ENCODE measurements at regions not wholly inside any gene's neighbourhood (a gene's known extent, or its start where the extent isn't known, plus 50 kb on each side); places are given as distances from the start of the nearest gene placed in this dataset.

DNA sequence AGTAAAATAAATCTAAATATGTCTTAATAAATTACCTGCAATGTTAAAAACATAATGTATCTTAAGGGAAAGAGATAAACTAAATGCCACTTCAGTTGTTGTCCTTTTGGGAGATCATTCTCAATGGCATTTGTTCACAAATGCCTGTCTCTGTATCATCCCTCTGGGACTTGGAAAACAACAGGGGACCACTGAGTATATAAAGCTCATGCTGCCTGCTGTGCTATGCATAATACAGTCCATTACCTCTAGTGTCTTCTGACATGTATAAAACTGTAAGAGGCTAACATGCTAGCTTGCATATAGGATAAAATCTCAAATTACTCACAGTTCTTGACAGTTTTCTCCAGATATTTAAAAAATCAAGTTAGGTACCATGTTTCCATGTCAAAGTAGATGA, 503.9 kb downstream of the PDHA2 start:
- no peak overlapping the region for H3K27ac ChIP-seq
- no peak for TF ChIP-seq ZFX (IDR thresholded peaks at IDR 0.05)
- TF ChIP-seq, protein P1, sequence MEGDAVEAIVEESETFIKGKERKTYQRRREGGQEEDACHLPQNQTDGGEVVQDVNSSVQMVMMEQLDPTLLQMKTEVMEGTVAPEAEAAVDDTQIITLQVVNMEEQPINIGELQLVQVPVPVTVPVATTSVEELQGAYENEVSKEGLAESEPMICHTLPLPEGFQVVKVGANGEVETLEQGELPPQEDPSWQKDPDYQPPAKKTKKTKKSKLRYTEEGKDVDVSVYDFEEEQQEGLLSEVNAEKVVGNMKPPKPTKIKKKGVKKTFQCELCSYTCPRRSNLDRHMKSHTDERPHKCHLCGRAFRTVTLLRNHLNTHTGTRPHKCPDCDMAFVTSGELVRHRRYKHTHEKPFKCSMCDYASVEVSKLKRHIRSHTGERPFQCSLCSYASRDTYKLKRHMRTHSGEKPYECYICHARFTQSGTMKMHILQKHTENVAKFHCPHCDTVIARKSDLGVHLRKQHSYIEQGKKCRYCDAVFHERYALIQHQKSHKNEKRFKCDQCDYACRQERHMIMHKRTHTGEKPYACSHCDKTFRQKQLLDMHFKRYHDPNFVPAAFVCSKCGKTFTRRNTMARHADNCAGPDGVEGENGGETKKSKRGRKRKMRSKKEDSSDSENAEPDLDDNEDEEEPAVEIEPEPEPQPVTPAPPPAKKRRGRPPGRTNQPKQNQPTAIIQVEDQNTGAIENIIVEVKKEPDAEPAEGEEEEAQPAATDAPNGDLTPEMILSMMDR (conservative IDR thresholded peaks at IDR 0.05) = no peak

DNA sequence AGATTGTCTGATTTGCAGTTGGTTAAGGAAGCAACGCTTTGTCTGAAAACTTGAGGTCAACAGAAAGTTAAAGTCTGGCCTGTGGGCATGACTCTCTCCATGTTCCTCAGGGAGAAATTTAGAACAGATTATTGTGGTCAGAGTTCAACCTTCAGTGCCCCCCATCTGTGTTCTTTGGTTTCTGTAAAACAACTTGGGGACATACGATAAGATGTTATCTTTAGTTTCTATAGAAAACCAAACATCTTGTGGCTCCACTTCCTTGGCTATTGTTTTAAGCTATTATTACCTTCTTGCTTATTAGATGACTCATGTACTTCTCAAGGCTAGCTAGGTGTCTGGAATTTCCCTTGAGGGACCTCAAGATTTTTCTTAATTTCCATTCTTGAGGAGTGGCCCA, 507.7 kb downstream of the PDHA2 start:
- no peak overlapping the region for H3K27ac ChIP-seq
- TF ChIP-seq, protein P1 (conservative IDR thresholded peaks at IDR 0.05) = no peak

DNA sequence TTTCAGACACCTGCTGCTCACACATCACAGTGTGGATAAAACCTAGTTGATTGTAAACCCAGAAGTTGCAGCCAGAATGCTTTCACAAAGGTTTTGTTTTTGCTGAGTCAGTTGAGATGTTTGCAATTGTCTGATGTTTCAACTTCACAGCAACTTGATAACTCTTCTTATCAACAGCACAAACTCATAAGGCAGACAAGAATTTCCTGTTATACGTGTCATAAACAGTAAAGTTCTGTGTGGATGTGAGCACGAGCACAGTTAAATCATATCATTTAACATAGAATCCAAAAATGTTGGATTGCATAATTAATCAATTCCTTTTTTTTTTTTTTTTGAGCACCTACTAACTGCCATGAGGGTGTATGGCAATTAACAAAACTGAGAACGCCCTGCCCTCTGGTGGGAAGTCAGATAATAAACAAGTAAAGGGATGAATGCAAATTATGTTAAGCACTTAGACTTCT, 512.2 kb downstream of the PDHA2 start:
- H3K27ac ChIP-seq = no peak overlapping the region
- TF ChIP-seq, protein P1 (conservative IDR thresholded peaks at IDR 0.05) = peak; percentile 27
- no peak for TF ChIP-seq ZFX (IDR thresholded peaks at IDR 0.05)

DNA sequence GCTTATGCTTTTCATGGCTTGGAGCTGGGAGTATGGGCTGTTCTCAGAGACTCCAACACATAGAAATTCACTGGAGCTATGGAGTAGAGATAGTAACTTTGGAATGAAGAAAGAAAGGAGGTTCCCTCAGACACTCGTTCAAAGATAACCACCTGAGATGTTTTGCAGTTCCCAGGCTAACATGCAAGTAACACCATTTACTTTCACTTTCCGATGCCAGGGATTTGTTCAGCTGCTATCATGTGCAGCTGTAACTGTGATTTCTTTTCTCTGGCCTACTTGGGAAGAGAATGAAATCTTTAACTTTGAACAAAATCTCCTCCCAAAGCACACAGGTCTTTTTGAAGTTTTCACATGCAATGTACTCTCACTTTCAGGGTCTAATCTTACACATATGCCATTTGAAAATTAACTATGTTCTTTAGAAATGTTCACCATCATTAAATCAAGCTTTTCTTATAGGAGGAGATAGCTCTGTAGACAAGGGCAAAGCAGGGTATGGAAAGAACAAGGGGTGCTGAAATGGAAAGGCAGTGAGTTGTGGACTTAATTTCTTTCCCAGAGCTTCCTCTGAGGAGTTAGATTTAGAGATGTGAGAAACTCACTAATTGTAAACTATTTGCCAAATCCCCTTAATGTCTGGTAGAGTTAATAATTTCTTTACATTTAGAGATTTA, 514.3 kb downstream of the PDHA2 start:
- no peak overlapping the region for H3K27ac ChIP-seq

DNA sequence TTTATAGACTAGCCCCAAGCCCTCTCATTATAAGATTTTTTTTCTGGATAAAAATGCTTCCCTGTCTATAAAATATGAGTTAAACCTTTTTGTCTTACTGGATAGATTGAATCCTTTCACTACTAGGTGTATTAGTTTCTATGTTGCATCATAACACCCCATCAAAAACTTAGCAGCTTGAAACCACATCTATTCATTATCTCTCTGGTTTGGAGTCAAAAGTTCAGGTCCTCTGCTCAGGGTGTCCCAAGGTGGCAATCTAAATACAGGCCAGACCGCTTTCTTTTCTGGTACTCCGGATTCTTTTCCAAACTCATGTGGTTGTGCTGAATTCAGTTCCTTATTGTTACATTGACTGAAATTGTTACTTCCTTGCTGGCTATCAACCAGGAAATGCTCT, 515.5 kb downstream of the PDHA2 start:
- TF ChIP-seq, protein P1 (conservative IDR thresholded peaks at IDR 0.05) = no peak
- TF ChIP-seq ZFX (IDR thresholded peaks at IDR 0.05) = no peak
- no peak overlapping the region for H3K27ac ChIP-seq

More for the DNA sequence above, 514.3 kb downstream of the PDHA2 start:
- TF ChIP-seq, protein P1 (conservative IDR thresholded peaks at IDR 0.05) = no peak
- TF ChIP-seq ZFX (IDR thresholded peaks at IDR 0.05) = no peak

DNA sequence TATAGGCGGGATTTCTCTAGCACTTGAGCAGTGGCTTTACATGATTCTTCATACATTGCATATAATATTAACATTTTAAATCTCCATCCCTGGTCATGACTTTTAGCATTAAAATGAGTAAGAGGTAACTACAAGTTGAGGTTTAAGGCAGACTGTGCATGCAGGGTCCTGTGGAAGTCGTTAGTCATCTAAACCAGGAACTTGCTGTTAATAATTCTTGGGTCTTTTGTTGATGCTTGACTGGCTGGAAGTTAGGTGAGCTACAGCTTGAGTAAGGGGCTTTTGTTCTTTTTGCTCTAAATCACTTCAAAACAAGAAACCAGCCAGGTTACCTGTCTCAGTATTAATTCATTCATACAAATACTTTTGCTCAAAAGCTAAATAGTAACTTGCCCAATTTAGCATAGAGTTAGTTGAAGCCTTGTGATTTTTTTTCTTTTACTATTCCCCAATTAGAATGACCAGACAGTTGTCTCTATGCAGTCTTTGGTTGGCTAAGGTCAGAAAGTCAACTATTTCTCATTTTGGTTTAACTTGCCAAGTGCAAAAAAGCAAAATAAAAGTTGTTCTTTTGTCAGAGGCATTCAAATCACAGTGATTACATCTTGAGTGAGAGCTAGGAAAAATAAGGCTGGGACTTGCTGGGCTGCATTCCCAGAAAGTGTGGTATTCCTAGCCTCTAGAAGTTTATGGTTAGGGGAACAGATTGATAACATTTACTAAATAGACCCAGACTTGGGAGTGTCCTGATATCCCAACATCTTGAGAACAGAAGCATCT, 516.9 kb downstream of the PDHA2 start:
- TF ChIP-seq ZFX (IDR thresholded peaks at IDR 0.05) = no peak
- TF ChIP-seq, protein P1 (conservative IDR thresholded peaks at IDR 0.05) = no peak

DNA sequence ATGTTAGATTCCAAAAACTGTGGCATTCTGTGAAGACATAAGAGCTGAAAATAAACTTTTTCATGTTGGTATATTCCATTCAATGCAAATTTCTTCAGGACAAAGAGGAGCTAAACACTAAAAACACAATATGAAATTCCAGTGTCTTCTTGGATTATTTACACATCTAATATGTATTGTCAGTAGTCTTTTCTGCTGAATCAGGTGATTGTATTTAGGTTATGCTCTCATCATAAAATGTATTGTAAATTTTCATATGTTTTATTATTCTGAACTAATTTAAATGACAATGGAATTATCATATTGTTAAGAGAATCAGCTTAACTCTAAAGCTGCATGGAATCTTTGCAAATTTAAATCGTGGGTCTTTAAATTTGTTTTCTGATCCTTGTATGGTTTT, 526.7 kb downstream of the PDHA2 start:
- H3K27ac ChIP-seq = no peak overlapping the region
- TF ChIP-seq, protein P1 (conservative IDR thresholded peaks at IDR 0.05) = no peak
- no peak for TF ChIP-seq ZFX (IDR thresholded peaks at IDR 0.05)

More for the DNA sequence above, 516.9 kb downstream of the PDHA2 start:
- H3K27ac ChIP-seq = no peak overlapping the region
